T-helper 1 cell (primary cell): ENCODE measurements at regions not wholly inside any gene's neighbourhood (a gene's known extent, or its start where the extent isn't known, plus 50 kb on each side); places are given as distances from the start of the nearest gene placed in this dataset.
"Not testable (repeated sequence)": the region's sequence is repeated elsewhere in the genome, so short reads cannot be mapped to it uniquely, and the experiment has no call there.

Source experiments
- DNase-seq, 5 donors: peaks; one replicate each; pipeline ENCODE4 v3.0.0-alpha.2; 2012 to 2020

- DNase-seq = no peak
These were observed 706.6 kb upstream of the ZNF608 start for GRCh38 chr5:125452991-125453390.

- no peak for DNase-seq
These were observed 708.6 kb upstream of the ZNF608 start for GRCh38 chr5:125455041-125455440.

GRCh38 chr5:125456005-125456404, 709.6 kb upstream of the ZNF608 start:
- DNase-seq = not testable (repeated sequence)

- no peak for DNase-seq
These were observed 711.2 kb upstream of the ZNF608 start for GRCh38 chr5:125457617-125458016.

- DNase-seq = not testable (repeated sequence)
These were observed 712.5 kb upstream of the ZNF608 start for GRCh38 chr5:125458949-125459348.

GRCh38 chr5:125461641-125462072, 715.2 kb upstream of the ZNF608 start:
- no peak for DNase-seq

GRCh38 chr5:125463466-125464092, 717.1 kb upstream of the ZNF608 start:
- DNase-seq = no peak

DNA sequence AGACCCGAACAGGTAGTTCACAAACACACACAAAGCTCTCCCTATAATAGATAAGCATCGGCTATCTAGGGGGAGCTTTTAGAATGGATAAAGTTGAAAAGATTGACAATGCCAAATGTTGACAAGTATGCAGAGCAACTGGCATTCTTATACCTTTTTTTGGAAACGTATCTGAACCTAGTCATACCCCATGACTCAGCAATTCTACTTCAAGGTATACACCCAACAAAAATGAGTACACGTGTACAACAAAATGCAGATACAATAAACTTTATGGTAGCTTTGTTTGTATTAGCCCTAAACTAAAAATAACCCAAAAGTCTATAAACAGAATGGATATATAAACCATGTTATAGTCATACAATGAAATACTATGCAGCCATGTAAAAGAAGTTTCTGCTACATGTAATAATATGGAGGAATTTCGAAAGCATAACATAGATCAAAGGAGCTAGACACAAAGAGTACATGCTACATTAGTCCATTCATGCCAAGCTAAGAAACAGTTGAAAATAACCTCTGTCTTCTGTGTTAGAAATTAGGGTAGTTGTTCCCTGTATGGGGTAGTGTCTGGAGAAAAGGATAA, 718.5 kb upstream of the ZNF608 start:
- DNase-seq = no peak

- no peak for DNase-seq
These were observed 719.3 kb upstream of the ZNF608 start for GRCh38 chr5:125465703-125466102.

GRCh38 chr5:125467222-125467621, 720.8 kb upstream of the ZNF608 start:
- DNase-seq = no peak

- DNase-seq = no peak
These were observed 724.0 kb upstream of the ZNF608 start for GRCh38 chr5:125470280-125470902.

- DNase-seq = no peak
These were observed 730.6 kb upstream of the ZNF608 start for GRCh38 chr5:125476901-125477585.

GRCh38 chr5:125477586-125477975, 731.1 kb upstream of the ZNF608 start:
- no peak for DNase-seq

GRCh38 chr5:125478599-125478998, 732.2 kb upstream of the ZNF608 start:
- no peak for DNase-seq

DNA sequence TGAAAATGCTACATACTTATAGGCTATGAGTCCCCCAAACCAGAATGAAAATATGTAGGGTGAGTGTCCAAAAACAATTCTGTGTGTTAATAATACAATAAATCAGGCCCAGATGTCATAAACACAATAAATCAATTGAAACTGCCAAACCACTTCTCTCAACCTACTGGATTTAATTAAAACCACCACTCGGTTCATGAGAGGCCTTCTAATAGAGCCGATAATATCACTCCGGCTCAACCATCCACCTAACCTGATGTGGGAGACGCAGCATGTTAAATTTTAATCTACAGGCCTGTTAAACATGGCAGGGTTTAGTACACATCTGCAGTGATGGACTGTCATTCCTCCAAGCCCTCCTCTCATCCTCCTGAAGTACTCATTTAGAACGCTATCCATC, 734.5 kb upstream of the ZNF608 start:
- no peak for DNase-seq

- DNase-seq = no peak
These were observed 735.3 kb upstream of the ZNF608 start for GRCh38 chr5:125481506-125482465.

GRCh38 chr5:125483609-125484008, 737.2 kb upstream of the ZNF608 start:
- no peak for DNase-seq

DNA sequence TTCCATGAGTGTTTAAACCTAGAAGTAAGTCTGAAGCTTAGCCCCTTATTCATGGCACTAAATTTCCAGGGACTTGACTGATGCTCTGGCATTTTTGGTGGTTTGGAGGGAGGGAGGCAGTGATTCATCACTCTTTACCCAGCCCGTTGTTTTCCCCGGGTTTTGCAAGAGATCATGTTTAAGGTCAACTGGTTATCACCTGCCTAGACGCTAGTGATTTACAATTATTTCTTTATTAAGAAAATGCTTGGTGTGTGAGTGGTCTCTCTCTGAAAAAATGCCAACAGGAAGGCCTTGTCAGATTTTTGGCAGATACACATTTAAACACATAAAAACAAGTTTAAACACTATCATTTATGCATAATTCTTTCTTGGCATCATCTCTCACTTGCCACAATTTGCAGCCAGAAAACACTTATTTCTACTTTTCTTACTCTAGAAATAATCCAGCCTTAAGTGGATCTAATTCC, 737.9 kb upstream of the ZNF608 start:
- DNase-seq = no peak

GRCh38 chr5:125484742-125485641, 738.6 kb upstream of the ZNF608 start:
- DNase-seq = no peak

DNA sequence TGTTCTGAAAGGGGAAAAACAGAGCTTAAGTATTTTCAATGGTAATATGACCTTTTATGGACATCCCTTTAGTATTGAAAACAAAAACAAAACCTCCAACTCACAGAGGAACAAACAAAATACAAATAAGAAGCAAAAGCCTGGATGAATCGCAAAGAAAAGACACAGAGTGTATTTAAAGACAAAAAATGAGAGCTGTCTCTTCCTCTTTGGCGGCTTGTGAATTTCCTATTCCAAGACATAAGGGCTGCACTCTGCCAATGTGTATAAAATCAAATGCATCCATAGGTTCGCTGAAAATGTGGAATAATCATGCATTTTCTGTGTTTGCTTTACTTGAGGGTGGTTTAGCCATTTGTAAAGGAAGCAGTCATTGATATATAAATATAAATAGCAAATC, 739.3 kb upstream of the ZNF608 start:
- no peak for DNase-seq

GRCh38 chr5:125486634-125487033, 740.2 kb upstream of the ZNF608 start:
- no peak for DNase-seq
